H1 (cell line): ENCODE measurements at regions not wholly inside any gene's neighbourhood (a gene's known extent, or its start where the extent isn't known, plus 50 kb on each side); places are given as distances from the start of the nearest gene placed in this dataset.
"Not testable (repeated sequence)": the region's sequence is repeated elsewhere in the genome, so short reads cannot be mapped to it uniquely, and the experiment has no call there.

Experiments
- CTCF ChIA-PET: fragments of 300-600 bp; sonication (Branson Sonifier 250); formaldehyde crosslinking; loops from one replicate; lab custom pipeline; 2021; ENCODE audit not compliant: partially characterized antibody; lab: Charles Lee
- POLR2A ChIA-PET: fragments of 300-600 bp; sonication (Branson Sonifier 250); formaldehyde crosslinking; loops from one replicate; lab custom pipeline; 2021; ENCODE audit warnings: inconsistent platforms; ENCODE audit not compliant: partially characterized antibody; lab: Charles Lee
- DNase-seq, 2 experiments: peaks; one replicate each; pipeline versions ENCODE4 v3.0.0 to v3.0.0-alpha.2; 2010 to 2022; ENCODE audit warnings: low spot score in 2 of 2, low read depth in 1 of 2, mixed read lengths in 1 of 2
- FAIRE-seq: peaks from 2 replicates; lab custom pipeline; 2011; peaks lifted over from hg19 to GRCh38; lab: Jason Lieb, UNC
- H2AFZ ChIP-seq: 2 replicates; pipeline ENCODE4 v1.8.1; 2012; ENCODE audit warnings: low read length, inconsistent platforms
- H2AK5ac ChIP-seq: 2 replicates; pipeline ENCODE4 v1.6.1; 2013; ENCODE audit warnings: low read depth, low read length
- H2BK120ac ChIP-seq: replicated peaks from 2 replicates; pipeline ENCODE3; 2013; ENCODE audit warnings: low read depth, low read length, inconsistent platforms
- H2BK12ac ChIP-seq: 2 replicates; pipeline ENCODE4 v1.6.1; 2013; ENCODE audit warnings: low read depth, low read length
- H2BK15ac ChIP-seq: 2 replicates; pipeline ENCODE4 v1.6.1; 2013; ENCODE audit warnings: low read length
- H2BK20ac ChIP-seq: 2 replicates; pipeline ENCODE4 v1.6.1; 2013; ENCODE audit warnings: low read length
- H2BK5ac ChIP-seq: 2 replicates; pipeline ENCODE4 v1.6.1; 2013; ENCODE audit warnings: low read depth, low read length
- H3K14ac ChIP-seq: 2 replicates; pipeline ENCODE4 v1.6.1; 2013; ENCODE audit warnings: inconsistent platforms; ENCODE audit not compliant: insufficient read length
- H3K18ac ChIP-seq: 2 replicates; pipeline ENCODE4 v1.6.1; 2013; ENCODE audit warnings: low read length; ENCODE audit errors: extremely low read depth
- H3K23ac ChIP-seq: 2 replicates; pipeline ENCODE4 v1.6.1; 2013; ENCODE audit warnings: inconsistent platforms; ENCODE audit not compliant: insufficient read length
- H3K23me2 ChIP-seq: 2 replicates; pipeline ENCODE4 v1.6.1; 2013; ENCODE audit warnings: low read depth, low read length
- H3K27ac ChIP-seq: 2 replicates; pipeline ENCODE4 v1.6.1; 2011; ENCODE audit warnings: low read depth, low read length, inconsistent platforms
- H3K27me3 ChIP-seq, 4 experiments: replicated peaks in 1 of 4; 1 replicate in 1 of 4; 2 replicates in 3 of 4; pipeline versions ENCODE4 v1.6.1 to v1.8.1; 2011 to 2013; ENCODE audit warnings: low read length in 3 of 4, mild to moderate bottlenecking in 3 of 4, inconsistent platforms in 2 of 4, mixed read lengths in 2 of 4, moderate library complexity in 1 of 4; ENCODE audit not compliant: control insufficient read depth in 3 of 4, insufficient read depth in 3 of 4; ENCODE audit errors: extremely low read depth in 1 of 4
- H3K36me3 ChIP-seq, 4 experiments: 2 replicates each; pipeline versions ENCODE4 v1.6.1 to v1.8.1; 2011 to 2013; ENCODE audit warnings: mild to moderate bottlenecking in 4 of 4, low read length in 3 of 4, moderate library complexity in 2 of 4, control low read depth in 1 of 4, inconsistent platforms in 1 of 4; ENCODE audit not compliant: insufficient read depth in 4 of 4, control insufficient read depth in 2 of 4
- H3K4ac ChIP-seq: replicated peaks from 2 replicates; pipeline ENCODE3; 2013; ENCODE audit warnings: low read length, low read depth, mixed read lengths, inconsistent platforms; ENCODE audit not compliant: insufficient read length
- H3K4me1 ChIP-seq, 4 experiments: replicated peaks in 1 of 4; 1 replicate in 1 of 4; 2 replicates in 3 of 4; pipeline versions ENCODE4 v1.6.1 to v1.8.1; 2011 to 2013; ENCODE audit warnings: low read length in 3 of 4, inconsistent platforms in 2 of 4, mixed read lengths in 1 of 4; ENCODE audit not compliant: insufficient read depth in 4 of 4, control insufficient read depth in 3 of 4
- H3K4me2 ChIP-seq, 2 experiments: 2 replicates each; pipeline versions ENCODE4 v1.6.1 to v1.8.1; 2011 to 2013; ENCODE audit warnings: low read depth in 2 of 2, low read length in 2 of 2, control low read depth in 1 of 2, inconsistent platforms in 1 of 2, mild to moderate bottlenecking in 1 of 2; ENCODE audit not compliant: insufficient read depth in 1 of 2
- H3K4me3 ChIP-seq, 4 experiments: fragments of 200-600, 300-600 bp in 1 of 4; sonication (generic), shearing (Covaris generic), sonication (Bioruptor Twin) in 1 of 4; 2 replicates each; pipeline versions ENCODE4 v1.5.1 to v1.8.1; 2011 to 2016; ENCODE audit warnings: low read length in 4 of 4, low read depth in 3 of 4, control low read depth in 2 of 4, inconsistent platforms in 2 of 4, mild to moderate bottlenecking in 2 of 4, mixed read lengths in 1 of 4, moderate library complexity in 1 of 4; ENCODE audit not compliant: insufficient read depth in 2 of 4; ENCODE audit errors: extremely low read depth in 1 of 4
- H3K56ac ChIP-seq: replicated peaks from 2 replicates; pipeline ENCODE3; 2013; ENCODE audit warnings: low read depth, mild to moderate bottlenecking, mixed read lengths, low read length, inconsistent platforms; ENCODE audit not compliant: insufficient read length
- H3K79me1 ChIP-seq: 2 replicates; pipeline ENCODE4 v1.6.1; 2013; ENCODE audit warnings: low read depth, low read length, control low read depth
- H3K79me2 ChIP-seq, 2 experiments: 2 replicates each; pipeline versions ENCODE4 v1.6.1 to v1.8.1; 2012 to 2013; ENCODE audit warnings: low read length in 2 of 2, mild to moderate bottlenecking in 2 of 2, inconsistent platforms in 1 of 2; ENCODE audit not compliant: insufficient read depth in 2 of 2, control insufficient read depth in 1 of 2
- H3K9ac ChIP-seq, 4 experiments: replicated peaks in 1 of 4; 1 replicate in 1 of 4; 2 replicates in 3 of 4; pipeline versions ENCODE4 v1.6.1 to v1.8.1; 2011 to 2013; ENCODE audit warnings: low read depth in 3 of 4, low read length in 3 of 4, control low read depth in 2 of 4, mild to moderate bottlenecking in 2 of 4, moderate library complexity in 2 of 4, inconsistent platforms in 1 of 4; ENCODE audit errors: extremely low read depth in 1 of 4
- H3K9me3 ChIP-seq, 2 experiments: 2 replicates each; pipeline versions ENCODE4 v1.6.1 to v1.8.1; 2012 to 2013; ENCODE audit warnings: mild to moderate bottlenecking in 2 of 2, moderate library complexity in 2 of 2, control low read depth in 1 of 2, inconsistent platforms in 1 of 2, low read depth in 1 of 2, low read length in 1 of 2, mixed read lengths in 1 of 2; ENCODE audit not compliant: insufficient read depth in 2 of 2
- H4K20me1 ChIP-seq, 2 experiments: replicated peaks in 1 of 2; 2 replicates each; pipeline versions ENCODE3 to v1.8.1; 2011 to 2013; ENCODE audit warnings: inconsistent platforms in 2 of 2, low read length in 2 of 2, mild to moderate bottlenecking in 1 of 2; ENCODE audit not compliant: insufficient read depth in 2 of 2, control insufficient read depth in 1 of 2
- H4K5ac ChIP-seq: 2 replicates; pipeline ENCODE4 v1.6.1; 2013; ENCODE audit warnings: low read length, low read depth, mixed read lengths, inconsistent platforms; ENCODE audit not compliant: insufficient read length
- H4K8ac ChIP-seq: 2 replicates; pipeline ENCODE4 v1.8.0; 2013; ENCODE audit warnings: mild to moderate bottlenecking, moderate library complexity, low read length, inconsistent platforms; ENCODE audit not compliant: insufficient read depth; ENCODE audit errors: extremely low read depth
- H4K91ac ChIP-seq: replicated peaks from 2 replicates; pipeline ENCODE3; 2013; ENCODE audit warnings: low read length, mixed read lengths, inconsistent platforms; ENCODE audit not compliant: insufficient read length
- BCL11A ChIP-seq, 2 experiments: IDR thresholded peaks; one replicate each; pipeline ENCODE4 v1.6.1; 2011; ENCODE audit warnings: low read depth in 2 of 2, low read length in 2 of 2, mild to moderate bottlenecking in 2 of 2
- BRCA1 ChIP-seq: IDR thresholded peaks from 2 replicates; pipeline ENCODE4 v1.6.1; 2012; ENCODE audit warnings: low read depth, low read length, improper control_type of control experiment
- CHD1 ChIP-seq: IDR thresholded peaks from 2 replicates; pipeline ENCODE4 v1.6.1; 2012; ENCODE audit warnings: low read depth, low read length, improper control_type of control experiment
- EGR1 ChIP-seq: IDR thresholded peaks from 2 replicates; pipeline ENCODE4 v1.6.1; 2011; ENCODE audit warnings: low read depth, low read length, borderline replicate concordance
- GABPA ChIP-seq: IDR thresholded peaks from 2 replicates; pipeline ENCODE4 v1.6.1; 2011; ENCODE audit warnings: mild to moderate bottlenecking, low read length, moderate library complexity, borderline replicate concordance; ENCODE audit not compliant: insufficient read depth
- JUN ChIP-seq: IDR thresholded peaks from 2 replicates; pipeline ENCODE4 v1.6.1; 2011; ENCODE audit warnings: low read depth, mild to moderate bottlenecking, improper control_type of control experiment, low read length
- RAD21 ChIP-seq, 2 experiments: IDR thresholded peaks in 1 of 2; conservative IDR thresholded peaks in 1 of 2; 2 replicates each; pipeline ENCODE4 v1.6.1; 2011; ENCODE audit warnings: low read depth in 2 of 2, low read length in 2 of 2, improper control_type of control experiment in 1 of 2, inconsistent platforms in 1 of 2, mild to moderate bottlenecking in 1 of 2, moderate library complexity in 1 of 2
- RFX5 ChIP-seq: IDR thresholded peaks from 2 replicates; pipeline ENCODE4 v1.6.1; 2011; ENCODE audit warnings: low read depth, low read length, improper control_type of control experiment, borderline replicate concordance
- WGBS, 2 experiments: shearing (Covaris generic) in 1 of 2; methylation state at CpG; one replicate each; pipeline versions ENCODE4 v1.1.6 to v1.1.7; 2013 to 2015; ENCODE audit warnings: low lambda C conversion rate in 2 of 2, mixed read lengths in 2 of 2, inconsistent platforms in 1 of 2, low coverage in 1 of 2, missing lambda C conversion rate in 1 of 2; ENCODE audit not compliant: insufficient replicate concordance in 2 of 2, insufficient coverage in 1 of 2, insufficient read length in 1 of 2; ENCODE audit errors: extremely low coverage in 1 of 2, missing lambda C conversion rate in 1 of 2; 5-methylcytosine and 5-hydroxymethylcytosine counted together

GRCh38 chr16:62261760-62262159, 225.5 kb upstream of the CDH8 start (continued):
- TF ChIP-seq JUN = no peak
- TF ChIP-seq RFX5 = no peak
- no peak for TF ChIP-seq BRCA1
- TF ChIP-seq GABPA = no peak
- TF ChIP-seq RAD21 (IDR thresholded peaks at IDR 0.05 in 1 of 2, conservative IDR thresholded peaks at IDR 0.05 in 1 of 2; ENCODE audit: low read depth in 2 of 2, low read length in 2 of 2) = no peak
- no peak for TF ChIP-seq BCL11A (IDR thresholded peaks at IDR 0.05; ENCODE audit: low read depth in 2 of 2, low read length in 2 of 2)
- no peak for TF ChIP-seq CHD1
- no peak for TF ChIP-seq EGR1
- TF ChIP-seq, all 59 proteins: peak for 0

GRCh38 chr16:62258931-62259435, 222.7 kb upstream of the CDH8 start:
- DNase-seq, H3K9ac ChIP-seq, H3K27me3 ChIP-seq, POLR2A ChIA-PET, H3K56ac ChIP-seq, H3K4me3 ChIP-seq, H3K27ac ChIP-seq, H3K9me3 ChIP-seq, H3K36me3 ChIP-seq, H3K79me2 ChIP-seq, H2AK5ac ChIP-seq, H3K4me1 ChIP-seq, H2BK20ac ChIP-seq, H3K4ac ChIP-seq, H2BK5ac ChIP-seq, H2AFZ ChIP-seq, H3K23me2 ChIP-seq, H4K91ac ChIP-seq, FAIRE-seq, H3K79me1 ChIP-seq, H2BK120ac ChIP-seq, H2BK12ac ChIP-seq, H3K18ac ChIP-seq, H3K23ac ChIP-seq, H4K20me1 ChIP-seq, H4K5ac ChIP-seq, H3K14ac ChIP-seq, H4K8ac ChIP-seq, H2BK15ac ChIP-seq, H3K4me2 ChIP-seq: not testable (repeated sequence)
- WGBS, 2 experiments = 91% methylated on average over 2 of the region's 2 CpGs; no CpG with 5 or more reads in 1 of the 2 experiments
- CTCF ChIA-PET = interaction anchor here (0.9 kb wide), 1 partner anchor 1029 kb away, joined by 3 read pairs; no protein-coding TSS in a partner anchor
